Activated CD8-positive, alpha-beta T cell treated with anti-CD3 and anti-CD28 coated beads for 36 hours (primary cell): ENCODE measurements at regions not wholly inside any gene's neighbourhood (a gene's known extent, or its start where the extent isn't known, plus 50 kb on each side); places are given as distances from the start of the nearest gene placed in this dataset.
"Not testable (repeated sequence)": the region's sequence is repeated elsewhere in the genome, so short reads cannot be mapped to it uniquely, and the experiment has no call there.

Source experiments
- ATAC-seq: fragments of 200-7000 bp; cut with Tn5 transposase; one replicate; pipeline ENCODE4 v1.10.0; 2021; ENCODE audit warnings: mild to moderate bottlenecking, moderate library complexity
- CTCF ChIA-PET: fragments of 350-600 bp; sonication (Branson Sonifier 250); formaldehyde crosslinking; loops from one replicate; lab custom pipeline; 2021; ENCODE audit warnings: antibody characterized with exemption; lab: Charles Lee
- POLR2A ChIA-PET: fragments of 350-600 bp; sonication (Branson Sonifier 250); formaldehyde crosslinking; loops from one replicate; lab custom pipeline; 2021; ENCODE audit warnings: antibody characterized with exemption; lab: Charles Lee
- DNase-seq: peaks from one replicate; pipeline ENCODE4 v3.0.0-alpha.2; 2020
- H3K27ac Mint-ChIP-seq: one replicate; pipeline ENCODE4 v1.8.0; 2021; ENCODE audit warnings: mild to moderate bottlenecking, mixed read lengths
- H3K27me3 Mint-ChIP-seq: one replicate; pipeline ENCODE4 v1.8.0; 2021; ENCODE audit warnings: mixed read lengths
- H3K36me3 Mint-ChIP-seq: one replicate; pipeline ENCODE4 v1.8.0; 2021; ENCODE audit warnings: low read depth, mixed read lengths
- H3K4me1 Mint-ChIP-seq: one replicate; pipeline ENCODE4 v1.8.0; 2021; ENCODE audit warnings: low read depth, mixed read lengths
- H3K4me3 Mint-ChIP-seq: one replicate; pipeline ENCODE4 v1.8.0; 2021; ENCODE audit warnings: mild to moderate bottlenecking, moderate library complexity, mixed read lengths
- H3K9me3 Mint-ChIP-seq: one replicate; pipeline ENCODE4 v1.8.0; 2021; ENCODE audit warnings: mixed read lengths
- intact Hi-C: fragments of 100-400 bp; cut with micrococcal nuclease; formaldehyde crosslinking; loops from one replicate; pipeline ENCODE4 v1.10.0; 2022
- TF ChIP-seq, protein P1 (sequence below): fragments of 200-600 bp; IDR thresholded peaks from one replicate; pipeline ENCODE4 v1.8.0; 2022; ENCODE audit warnings: antibody characterized with exemption, mild to moderate bottlenecking

DNA sequence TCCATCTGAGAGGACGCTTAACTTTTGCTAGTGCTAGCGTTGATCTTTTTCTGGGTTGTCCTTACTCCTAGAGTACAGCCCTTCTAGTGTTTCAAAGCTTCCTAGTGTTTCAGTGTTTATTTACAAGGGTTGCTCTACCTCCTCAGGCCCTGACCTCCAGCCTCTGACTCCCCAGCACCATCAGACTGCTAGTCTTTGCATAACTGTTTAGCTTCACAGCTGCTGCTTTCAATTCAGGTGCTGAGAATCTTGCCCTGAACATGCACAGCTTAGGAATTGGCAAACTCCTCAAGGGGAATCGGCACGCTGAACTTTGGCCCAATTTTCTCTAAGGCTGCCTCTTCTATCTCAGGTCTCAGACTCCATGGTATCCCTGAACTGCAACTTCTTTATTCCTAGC, 52.9 kb downstream of the OR52B4 start:
- DNase-seq, intact Hi-C loops, H3K27me3 Mint-ChIP-seq, H3K4me1 Mint-ChIP-seq, CTCF ChIA-PET, H3K27ac Mint-ChIP-seq, POLR2A ChIA-PET, ATAC-seq, H3K9me3 Mint-ChIP-seq, H3K36me3 Mint-ChIP-seq, H3K4me3 Mint-ChIP-seq: not testable (repeated sequence)

DNA sequence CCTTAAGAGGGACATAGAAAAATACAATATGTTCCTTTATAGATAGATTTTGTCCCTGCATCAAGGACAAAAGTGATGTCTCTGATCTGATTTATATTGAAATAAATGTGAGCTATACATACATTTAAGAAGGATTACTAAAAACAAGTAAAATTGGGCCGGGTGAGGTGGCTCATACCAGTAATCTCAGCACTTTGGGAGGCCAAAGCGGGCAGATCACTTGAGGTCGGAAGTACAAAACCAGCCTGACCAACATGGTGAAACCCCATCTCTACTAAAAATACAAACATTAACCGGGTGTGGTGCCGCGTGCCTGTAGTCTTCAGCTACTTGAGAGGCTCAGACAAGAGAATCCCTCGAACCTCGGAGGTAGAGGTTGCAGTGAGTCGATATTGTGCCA, 91.0 kb downstream of the OR52B4 start:
- H3K9me3 Mint-ChIP-seq, DNase-seq, intact Hi-C loops, POLR2A ChIA-PET, H3K36me3 Mint-ChIP-seq, H3K4me1 Mint-ChIP-seq, H3K27ac Mint-ChIP-seq, H3K4me3 Mint-ChIP-seq, CTCF ChIA-PET, H3K27me3 Mint-ChIP-seq, ATAC-seq: not testable (repeated sequence)

DNA sequence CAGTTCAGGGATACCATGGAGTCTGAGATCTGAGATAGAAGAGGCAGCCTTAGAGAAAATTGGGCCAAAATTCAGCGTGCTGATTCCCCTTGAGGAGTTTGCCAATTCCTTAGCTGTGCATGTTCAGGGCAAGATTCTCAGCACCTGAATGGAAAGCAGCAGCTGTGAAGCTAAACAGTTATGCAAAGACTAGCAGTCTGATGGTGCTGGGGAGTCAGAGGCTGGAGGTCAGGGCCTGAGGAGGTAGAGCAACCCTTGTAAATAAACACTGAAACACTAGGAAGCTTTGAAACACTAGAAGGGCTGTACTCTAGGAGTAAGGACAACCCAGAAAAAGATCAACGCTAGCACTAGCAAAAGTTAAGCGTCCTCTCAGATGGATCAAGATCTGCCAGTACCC, 117.1 kb downstream of the OR52B4 start:
- H3K4me3 Mint-ChIP-seq, CTCF ChIA-PET, intact Hi-C loops, DNase-seq, H3K36me3 Mint-ChIP-seq, POLR2A ChIA-PET, H3K9me3 Mint-ChIP-seq, H3K4me1 Mint-ChIP-seq, ATAC-seq, H3K27ac Mint-ChIP-seq, H3K27me3 Mint-ChIP-seq: not testable (repeated sequence)

DNA sequence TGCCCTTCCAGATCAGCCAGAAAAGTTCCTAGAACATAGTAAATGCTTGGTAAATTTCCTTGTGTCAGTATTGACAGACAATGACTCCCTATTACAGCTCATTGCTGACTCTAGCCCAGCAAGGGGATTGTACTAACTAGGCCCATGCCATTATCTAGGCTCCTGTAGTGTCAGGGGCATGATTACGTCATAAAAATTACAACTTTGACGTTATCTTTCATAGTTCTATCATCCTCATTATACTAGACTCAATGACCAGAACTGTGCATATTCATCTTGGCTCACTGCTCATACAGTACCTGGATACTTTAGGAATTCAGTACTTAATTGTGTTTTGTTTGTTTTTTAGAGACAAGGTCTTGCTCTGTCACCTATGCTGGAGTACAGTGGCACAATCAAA, 118.7 kb downstream of the OR52B4 start:
- H3K4me1 Mint-ChIP-seq, intact Hi-C loops, DNase-seq, CTCF ChIA-PET, H3K27ac Mint-ChIP-seq, H3K9me3 Mint-ChIP-seq, ATAC-seq, H3K4me3 Mint-ChIP-seq, POLR2A ChIA-PET, H3K36me3 Mint-ChIP-seq, H3K27me3 Mint-ChIP-seq: not testable (repeated sequence)

DNA sequence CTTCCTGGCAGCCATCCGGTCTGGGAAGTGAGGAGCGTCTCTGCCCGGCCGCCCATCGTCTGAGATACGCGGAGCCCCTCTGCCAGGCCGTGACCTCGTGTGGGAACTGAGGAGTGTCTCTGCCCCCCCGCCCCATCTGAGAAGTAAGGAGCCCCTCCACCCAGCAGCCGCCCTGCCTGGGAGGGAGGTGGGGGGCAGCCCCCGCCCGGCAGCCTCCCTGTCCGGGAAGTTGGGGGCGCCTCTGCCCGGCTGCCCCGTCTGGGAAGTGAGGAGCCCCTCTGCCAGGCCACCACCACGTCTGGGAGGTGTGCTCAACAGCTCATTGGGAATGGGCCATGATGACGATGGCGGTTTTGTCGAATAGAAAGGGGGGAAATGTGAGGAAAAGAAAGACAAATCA, 130.4 kb downstream of the OR52B4 start:
- H3K27ac Mint-ChIP-seq, H3K9me3 Mint-ChIP-seq, DNase-seq, ATAC-seq, POLR2A ChIA-PET, CTCF ChIA-PET, H3K36me3 Mint-ChIP-seq, H3K27me3 Mint-ChIP-seq, H3K4me3 Mint-ChIP-seq, H3K4me1 Mint-ChIP-seq, intact Hi-C loops: not testable (repeated sequence)

DNA sequence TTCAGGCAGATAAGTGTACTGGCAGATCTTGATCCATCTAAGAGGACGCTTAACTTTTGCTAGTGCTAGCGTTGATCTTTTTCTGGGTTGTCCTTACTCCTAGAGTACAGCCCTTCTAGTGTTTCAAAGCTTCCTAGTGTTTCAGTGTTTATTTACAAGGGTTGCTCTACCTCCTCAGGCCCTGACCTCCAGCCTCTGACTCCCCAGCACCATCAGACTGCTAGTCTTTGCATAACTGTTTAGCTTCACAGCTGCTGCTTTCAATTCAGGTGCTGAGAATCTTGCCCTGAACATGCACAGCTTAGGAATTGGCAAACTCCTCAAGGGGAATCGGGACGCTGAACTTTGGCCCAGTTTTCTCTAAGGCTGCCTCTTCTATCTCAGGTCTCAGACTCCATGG, 124.3 kb downstream of the RRM1 start:
- H3K27ac Mint-ChIP-seq, intact Hi-C loops, H3K9me3 Mint-ChIP-seq, DNase-seq, H3K4me3 Mint-ChIP-seq, H3K36me3 Mint-ChIP-seq, H3K4me1 Mint-ChIP-seq, POLR2A ChIA-PET, ATAC-seq, CTCF ChIA-PET, H3K27me3 Mint-ChIP-seq: not testable (repeated sequence)

DNA sequence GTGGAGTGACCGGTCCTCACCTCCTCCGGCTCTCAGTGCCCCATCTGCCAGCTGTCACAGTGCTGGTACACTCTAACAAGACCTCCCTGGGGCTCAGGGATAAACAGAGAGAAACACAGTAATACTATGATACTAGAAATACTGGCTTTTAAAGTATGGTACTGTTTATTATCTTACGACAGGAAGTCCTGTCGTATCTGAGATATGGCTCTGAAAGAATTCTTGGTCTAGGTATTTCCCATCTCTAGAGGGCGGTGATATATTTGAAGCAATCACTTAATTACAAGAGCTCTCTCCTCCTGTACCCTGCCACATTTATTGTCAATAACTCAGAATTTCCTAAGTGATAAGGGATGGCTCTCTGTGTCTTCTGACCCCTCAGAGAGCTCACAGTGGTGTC, 119.1 kb downstream of the RRM1 start:
- intact Hi-C loops = no loop called here
- Mint-ChIP-seq H3K27ac (no peak overlapping the region), H3K4me3 (no peak overlapping the region), H3K4me1 (no peaks in the 10 kb centered on the region), H3K9me3 (no peaks in the 10 kb centered on the region), H3K36me3 (no peaks in the 10 kb centered on the region), H3K27me3 (peaks cover 20% of the 10 kb centered on the region)
- CTCF ChIA-PET = interaction anchor here (4.6 kb wide), 1 partner anchor 26 kb away, joined by 17 read pairs; no protein-coding TSS in a partner anchor
- POLR2A ChIA-PET = no interaction called here
- TF ChIP-seq, protein P1, sequence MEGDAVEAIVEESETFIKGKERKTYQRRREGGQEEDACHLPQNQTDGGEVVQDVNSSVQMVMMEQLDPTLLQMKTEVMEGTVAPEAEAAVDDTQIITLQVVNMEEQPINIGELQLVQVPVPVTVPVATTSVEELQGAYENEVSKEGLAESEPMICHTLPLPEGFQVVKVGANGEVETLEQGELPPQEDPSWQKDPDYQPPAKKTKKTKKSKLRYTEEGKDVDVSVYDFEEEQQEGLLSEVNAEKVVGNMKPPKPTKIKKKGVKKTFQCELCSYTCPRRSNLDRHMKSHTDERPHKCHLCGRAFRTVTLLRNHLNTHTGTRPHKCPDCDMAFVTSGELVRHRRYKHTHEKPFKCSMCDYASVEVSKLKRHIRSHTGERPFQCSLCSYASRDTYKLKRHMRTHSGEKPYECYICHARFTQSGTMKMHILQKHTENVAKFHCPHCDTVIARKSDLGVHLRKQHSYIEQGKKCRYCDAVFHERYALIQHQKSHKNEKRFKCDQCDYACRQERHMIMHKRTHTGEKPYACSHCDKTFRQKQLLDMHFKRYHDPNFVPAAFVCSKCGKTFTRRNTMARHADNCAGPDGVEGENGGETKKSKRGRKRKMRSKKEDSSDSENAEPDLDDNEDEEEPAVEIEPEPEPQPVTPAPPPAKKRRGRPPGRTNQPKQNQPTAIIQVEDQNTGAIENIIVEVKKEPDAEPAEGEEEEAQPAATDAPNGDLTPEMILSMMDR = no peak
- no peak for ATAC-seq
- DNase-seq = no peak

DNA sequence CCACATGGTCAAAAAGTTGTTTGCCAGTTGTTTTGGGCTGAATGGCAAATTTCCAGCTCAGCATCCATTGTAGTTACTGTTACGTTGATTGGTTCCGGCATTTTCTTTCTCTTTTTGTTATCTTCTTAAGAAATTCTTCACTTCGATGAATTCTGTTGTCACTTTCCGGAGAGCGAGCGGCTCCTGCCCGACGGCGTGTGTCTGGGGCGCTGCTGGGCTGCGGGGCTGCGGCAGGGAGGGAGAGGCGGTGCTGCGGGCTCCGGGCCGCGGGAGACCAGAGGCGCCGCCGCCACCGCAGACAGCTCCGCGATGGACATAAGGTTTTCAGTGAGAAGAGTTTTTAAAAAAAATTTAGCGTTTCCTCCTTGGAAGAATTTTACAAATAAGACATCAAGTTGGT, 117.4 kb downstream of the RRM1 start:
- Mint-ChIP-seq H3K4me3 (no peak overlapping the region), H3K9me3 (no peaks in the 10 kb centered on the region), H3K27ac (no peak overlapping the region), H3K27me3 (peaks cover 20% of the 10 kb centered on the region), H3K4me1 (no peaks in the 10 kb centered on the region), H3K36me3 (no peaks in the 10 kb centered on the region)
- DNase-seq (no peak), ATAC-seq (no peak)
- ChIA-PET CTCF (interaction anchor here (4.6 kb wide), 1 partner anchor 25 kb away, joined by 17 read pairs; no protein-coding TSS in a partner anchor), POLR2A (no interaction called here)
- intact Hi-C loops = no loop called here
- TF ChIP-seq, protein P1 = no peak
